Mesenchymal stem cell (in vitro differentiated cells and primary cell): ENCODE measurements at regions not wholly inside any gene's neighbourhood (a gene's known extent, or its start where the extent isn't known, plus 50 kb on each side); places are given as distances from the start of the nearest gene placed in this dataset.

Experiments used
- DNase-seq: peaks from one replicate; pipeline ENCODE4 v3.0.0-alpha.2; 2013
- H2AFZ ChIP-seq: one replicate; pipeline ENCODE4 v1.6.1; 2013; ENCODE audit warnings: low read depth, mild to moderate bottlenecking, control low read depth, inconsistent platforms, low read length, moderate library complexity
- H2AK5ac ChIP-seq: 2 replicates; pipeline ENCODE4 v1.6.1; 2013; ENCODE audit warnings: low read length, moderate library complexity, mild to moderate bottlenecking, inconsistent platforms; ENCODE audit not compliant: severe bottlenecking
- H2BK120ac ChIP-seq: one replicate; pipeline ENCODE4 v1.6.1; 2013; ENCODE audit warnings: low read depth, mild to moderate bottlenecking, inconsistent platforms, low read length, moderate library complexity
- H2BK12ac ChIP-seq, 2 experiments: one replicate each; pipeline ENCODE4 v1.6.1; 2013; ENCODE audit warnings: inconsistent platforms in 2 of 2, low read length in 2 of 2, mild to moderate bottlenecking in 2 of 2, moderate library complexity in 2 of 2, control low read depth in 1 of 2
- H2BK15ac ChIP-seq: one replicate; pipeline ENCODE4 v1.6.1; 2013; ENCODE audit warnings: mild to moderate bottlenecking, low read depth, inconsistent platforms; ENCODE audit not compliant: poor library complexity, severe bottlenecking
- H2BK5ac ChIP-seq: 2 replicates; pipeline ENCODE4 v1.6.1; 2013; ENCODE audit warnings: low read depth, mild to moderate bottlenecking, low read length, control low read depth, inconsistent platforms; ENCODE audit not compliant: poor library complexity, severe bottlenecking
- H3K14ac ChIP-seq, 2 experiments: one replicate each; pipeline ENCODE4 v1.6.1; 2013; ENCODE audit warnings: inconsistent platforms in 2 of 2, low read length in 2 of 2, control low read depth in 1 of 2, mild to moderate bottlenecking in 1 of 2, moderate library complexity in 1 of 2
- H3K18ac ChIP-seq, 2 experiments: one replicate each; pipeline ENCODE4 v1.6.1; 2013; ENCODE audit warnings: inconsistent platforms in 2 of 2, low read length in 2 of 2, control low read depth in 1 of 2, low read depth in 1 of 2, mild to moderate bottlenecking in 1 of 2
- H3K23ac ChIP-seq, 2 experiments: one replicate each; pipeline ENCODE4 v1.6.1; 2013; ENCODE audit warnings: inconsistent platforms in 2 of 2, low read length in 2 of 2, mild to moderate bottlenecking in 2 of 2, moderate library complexity in 2 of 2, control low read depth in 1 of 2
- H3K27ac ChIP-seq: 2 replicates; pipeline ENCODE4 v1.5.1; 2013; ENCODE audit warnings: mild to moderate bottlenecking, moderate library complexity, low read length, control low read depth, inconsistent platforms; ENCODE audit not compliant: poor library complexity, severe bottlenecking
- H3K27me3 ChIP-seq, 2 experiments: 2 replicates each; pipeline versions ENCODE4 v1.6.1 to v1.7.0; 2013; ENCODE audit warnings: low read length in 2 of 2, mild to moderate bottlenecking in 2 of 2, moderate library complexity in 2 of 2, control low read depth in 1 of 2, inconsistent platforms in 1 of 2; ENCODE audit not compliant: control insufficient read depth in 1 of 2, insufficient read depth in 1 of 2
- H3K36me3 ChIP-seq, 2 experiments: 2 replicates each; pipeline versions ENCODE4 v1.6.1 to v1.7.0; 2013; ENCODE audit warnings: low read length in 2 of 2, control low read depth in 1 of 2, inconsistent platforms in 1 of 2, low read depth in 1 of 2, mild to moderate bottlenecking in 1 of 2; ENCODE audit not compliant: insufficient read depth in 2 of 2, control insufficient read depth in 1 of 2
- H3K4ac ChIP-seq, 2 experiments: one replicate each; pipeline ENCODE4 v1.6.1; 2013; ENCODE audit warnings: inconsistent platforms in 2 of 2, low read length in 2 of 2, mild to moderate bottlenecking in 2 of 2, moderate library complexity in 2 of 2, control low read depth in 1 of 2, low read depth in 1 of 2
- H3K4me1 ChIP-seq: 2 replicates; pipeline ENCODE4 v1.6.1; 2013; ENCODE audit warnings: low read depth, low read length, control low read depth; ENCODE audit not compliant: control insufficient read depth, insufficient read depth
- H3K4me2 ChIP-seq: 2 replicates; pipeline ENCODE4 v1.6.1; 2013; ENCODE audit warnings: low read length, mild to moderate bottlenecking, inconsistent platforms; ENCODE audit not compliant: poor library complexity, severe bottlenecking
- H3K4me3 ChIP-seq, 2 experiments: 2 replicates each; pipeline versions ENCODE4 v1.5.1 to v1.7.0; 2013; ENCODE audit warnings: low read length in 2 of 2, mild to moderate bottlenecking in 2 of 2, control low read depth in 1 of 2, low read depth in 1 of 2; ENCODE audit not compliant: insufficient read depth in 1 of 2
- H3K79me1 ChIP-seq: replicated peaks from 2 replicates; pipeline ENCODE4 v1.6.1; 2013; ENCODE audit warnings: mild to moderate bottlenecking, control low read depth, low read length, inconsistent platforms; ENCODE audit not compliant: poor library complexity, severe bottlenecking
- H3K9ac ChIP-seq: 2 replicates; pipeline ENCODE4 v1.7.0; 2013; ENCODE audit warnings: mild to moderate bottlenecking, low read length, moderate library complexity
- H3K9me3 ChIP-seq: 2 replicates; pipeline ENCODE4 v1.7.0; 2013; ENCODE audit warnings: mild to moderate bottlenecking, low read length; ENCODE audit not compliant: control insufficient read depth
- H4K8ac ChIP-seq: one replicate; pipeline ENCODE4 v1.6.1; 2013; ENCODE audit warnings: inconsistent platforms, mild to moderate bottlenecking, low read length, moderate library complexity
- H4K91ac ChIP-seq: one replicate; pipeline ENCODE4 v1.6.1; 2013; ENCODE audit warnings: mild to moderate bottlenecking, low read length, inconsistent platforms
- WGBS: methylation state at CpG from one replicate; pipeline ENCODE4 v1.1.7; 2013; ENCODE audit warnings: mixed read lengths; 5-methylcytosine and 5-hydroxymethylcytosine counted together

GRCh38 chr13:80889829-80890228 lies 548.9 kb upstream of the SPRY2 start:
- no peak overlapping the region for H2BK5ac ChIP-seq
- no peak overlapping the region for H4K8ac ChIP-seq
- no peak overlapping the region for H3K27ac ChIP-seq
- no peak overlapping the region for H3K14ac ChIP-seq
- DNase-seq: no peak
- H3K9ac ChIP-seq: no peak overlapping the region
- H3K79me1 ChIP-seq: no peaks in the 10 kb centered on the region
- H3K4ac ChIP-seq: no peak overlapping the region
- no peak overlapping the region for H2AK5ac ChIP-seq
- no peak overlapping the region for H3K23ac ChIP-seq
- no peak overlapping the region for H4K91ac ChIP-seq
- H3K27me3 ChIP-seq: no peaks in the 10 kb centered on the region
- no peak overlapping the region for H2BK120ac ChIP-seq
- H2BK12ac ChIP-seq: no peak overlapping the region
- no peaks in the 10 kb centered on the region for H3K36me3 ChIP-seq
- H2BK15ac ChIP-seq: no peak overlapping the region
- no CpG with 5 or more reads among the region's 1 CpG for WGBS
- no peaks in the 10 kb centered on the region for H3K9me3 ChIP-seq
- H3K4me2 ChIP-seq: no peak overlapping the region
- no peak overlapping the region for H3K4me3 ChIP-seq
- no peak overlapping the region for H2AFZ ChIP-seq
- no peak overlapping the region for H3K18ac ChIP-seq
- H3K4me1 ChIP-seq: peaks cover 3% of the 10 kb centered on the region

DNA sequence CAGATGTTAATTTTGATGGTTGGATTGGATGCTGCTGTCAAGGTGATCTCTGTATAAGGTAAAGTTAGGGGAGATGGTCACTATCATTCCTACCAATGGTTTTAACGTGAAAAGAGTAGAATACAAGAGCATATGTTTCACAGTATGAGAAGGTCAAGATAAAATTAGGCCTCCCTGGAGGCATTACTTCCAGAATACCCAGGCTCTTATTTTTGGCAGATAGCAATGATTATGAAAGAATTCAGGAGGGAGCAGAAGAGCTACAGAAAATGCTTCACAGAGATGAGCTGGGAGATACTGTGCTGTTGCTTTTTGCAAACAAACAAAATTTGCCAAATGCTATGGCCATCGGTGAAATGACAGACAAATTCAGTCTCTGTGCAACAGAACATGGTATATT lies 547.5 kb upstream of the SPRY2 start:
- peak overlapping the region in 1 of 2 experiments; percentile 86 for H2BK12ac ChIP-seq
- H4K8ac ChIP-seq: no peak overlapping the region
- H3K4me3 ChIP-seq: no peak overlapping the region
- WGBS: 94% methylated on average over 2 of the region's 2 CpGs
- H2BK15ac ChIP-seq: no peak overlapping the region
- no peak overlapping the region for H4K91ac ChIP-seq
- no peaks in the 10 kb centered on the region for H3K36me3 ChIP-seq
- H2AFZ ChIP-seq: no peak overlapping the region
- no peak overlapping the region for H3K4me2 ChIP-seq
- H3K27ac ChIP-seq: no peak overlapping the region
- no peaks in the 10 kb centered on the region for H3K27me3 ChIP-seq
- no peak overlapping the region for H3K18ac ChIP-seq
- H3K9me3 ChIP-seq: no peaks in the 10 kb centered on the region
- H3K4me1 ChIP-seq: peaks cover 3% of the 10 kb centered on the region
- no peak overlapping the region for H3K9ac ChIP-seq
- no peak for DNase-seq
- H3K14ac ChIP-seq: no peak overlapping the region
- no peak overlapping the region for H3K23ac ChIP-seq
- no peak overlapping the region for H2BK120ac ChIP-seq
- no peak overlapping the region for H2BK5ac ChIP-seq
- H3K79me1 ChIP-seq: no peaks in the 10 kb centered on the region
- H3K4ac ChIP-seq: no peak overlapping the region
- no peak overlapping the region for H2AK5ac ChIP-seq

DNA sequence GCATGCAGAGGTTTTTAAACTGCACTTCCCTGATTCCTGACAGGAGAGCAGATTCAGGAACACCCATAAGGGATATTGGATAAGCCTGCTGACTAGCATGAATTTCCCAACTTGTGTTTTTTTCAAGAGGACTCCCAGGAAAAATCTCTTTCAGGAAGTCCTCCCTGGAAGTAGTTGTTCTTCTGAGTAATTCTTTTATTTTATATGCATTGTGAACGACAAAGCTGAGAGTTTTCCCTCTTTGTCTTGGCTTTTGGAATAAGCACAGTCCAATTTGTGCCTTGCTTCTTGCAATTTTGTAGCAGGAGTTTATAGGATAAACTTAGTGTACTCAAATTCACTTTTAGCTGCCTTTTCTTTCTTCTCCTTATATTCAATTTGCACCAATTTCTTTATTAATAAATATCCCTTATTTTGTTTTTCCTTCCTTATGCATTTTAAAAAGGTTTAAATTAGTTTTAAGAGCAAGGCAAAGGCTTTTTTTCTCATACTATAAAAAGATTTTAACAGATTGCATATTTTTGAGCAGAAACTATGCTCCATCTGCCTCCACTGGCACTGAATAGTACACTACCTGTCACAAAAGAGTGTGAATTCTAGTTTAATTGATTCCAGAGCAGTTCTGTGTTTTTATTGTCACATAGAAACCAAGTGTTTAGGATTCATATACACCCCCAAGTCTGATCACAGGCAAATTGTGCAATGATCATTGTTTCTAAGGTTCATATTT lies 543.3 kb upstream of the SPRY2 start:
- Histone ChIP-seq H3K36me3 (no peaks in the 10 kb centered on the region), H2BK15ac (no peak overlapping the region), H4K91ac (no peak overlapping the region), H2AFZ (no peak overlapping the region), H3K9ac (no peak overlapping the region), H3K27me3 (no peaks in the 10 kb centered on the region), H3K23ac (no peak overlapping the region), H3K27ac (no peak overlapping the region), H3K4me2 (no peak overlapping the region), H2BK5ac (no peak overlapping the region), H3K4me1 (peaks cover 3% of the 10 kb centered on the region), H3K9me3 (no peaks in the 10 kb centered on the region), H2BK12ac (no peak overlapping the region), H3K14ac (no peak overlapping the region), H3K4ac (no peak overlapping the region), H3K18ac (no peak overlapping the region), H2BK120ac (no peak overlapping the region), H4K8ac (no peak overlapping the region), H3K4me3 (no peak overlapping the region), H2AK5ac (no peak overlapping the region), H3K79me1 (no peaks in the 10 kb centered on the region)
- DNase-seq: no peak
- no CpG with 5 or more reads among the region's 1 CpG for WGBS

DNA sequence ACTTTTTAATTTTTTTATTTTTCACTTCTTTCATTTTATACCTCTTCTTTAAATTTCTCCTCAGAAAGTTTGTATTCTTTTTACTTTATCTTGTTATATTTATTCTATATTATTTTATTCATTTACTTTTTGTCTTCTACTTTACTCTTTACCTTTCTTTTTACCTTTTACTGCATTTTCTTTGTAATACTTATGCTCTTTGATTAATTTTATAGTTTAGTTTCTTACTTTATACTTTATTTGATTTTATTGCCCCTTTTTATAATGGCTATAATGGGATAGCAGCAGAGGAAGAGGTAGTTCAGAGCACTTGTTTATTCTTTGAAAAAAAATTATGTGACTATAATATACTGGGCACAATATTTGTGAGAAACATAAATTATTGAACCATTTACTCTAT lies 542.6 kb upstream of the SPRY2 start:
- Histone ChIP-seq H3K9me3 (no peaks in the 10 kb centered on the region), H3K18ac (no peak overlapping the region), H3K79me1 (no peaks in the 10 kb centered on the region), H3K36me3 (no peaks in the 10 kb centered on the region), H3K14ac (no peak overlapping the region), H3K4me3 (no peak overlapping the region), H3K27ac (no peak overlapping the region), H4K91ac (no peak overlapping the region), H2BK5ac (peak overlapping the region; percentile 57), H3K4ac (no peak overlapping the region), H2BK12ac (no peak overlapping the region), H4K8ac (no peak overlapping the region), H2AK5ac (no peak overlapping the region), H3K4me1 (peaks cover 3% of the 10 kb centered on the region), H3K9ac (no peak overlapping the region), H3K27me3 (no peaks in the 10 kb centered on the region), H2BK120ac (no peak overlapping the region), H2AFZ (no peak overlapping the region), H3K4me2 (no peak overlapping the region), H2BK15ac (no peak overlapping the region), H3K23ac (no peak overlapping the region)
- no peak for DNase-seq
